Stimulated activated CD4-positive, alpha-beta T cell treated with anti-CD3 and anti-CD28 coated beads, Interleukin-1b, Interleukin-23, amount 100 ng/mL, for 24 hours (primary cell): ENCODE measurements at regions not wholly inside any gene's neighbourhood (a gene's known extent, or its start where the extent isn't known, plus 50 kb on each side); places are given as distances from the start of the nearest gene placed in this dataset.

ENCODE experiments used
- DNase-seq, 4 experiments: peaks; one replicate each; pipeline ENCODE4 v3.0.0-alpha.2; 2020; ENCODE audit warnings: low read depth in 4 of 4, low spot score in 1 of 4

- no peak for DNase-seq
Measured at GRCh38 chr2:41871080-41871479, 176.7 kb upstream of the PKDCC start.

GRCh38 chr2:41872646-41873045 lies 175.2 kb upstream of the PKDCC start:
- DNase-seq: no peak

GRCh38 chr2:41873102-41874031 lies 174.5 kb upstream of the PKDCC start:
- no peak for DNase-seq

- DNase-seq: no peak
Measured at GRCh38 chr2:41877114-41877678, 170.6 kb upstream of the PKDCC start.

GRCh38 chr2:41878056-41878455 lies 169.8 kb upstream of the PKDCC start:
- DNase-seq: no peak

- DNase-seq: no peak
Measured at GRCh38 chr2:41878716-41879234, 169.0 kb upstream of the PKDCC start.

- DNase-seq: no peak
Measured at GRCh38 chr2:41879235-41879916, 168.4 kb upstream of the PKDCC start.

- no peak for DNase-seq
Measured at GRCh38 chr2:41880561-41881243, 167.1 kb upstream of the PKDCC start.

GRCh38 chr2:41881249-41881648 lies 166.6 kb upstream of the PKDCC start:
- no peak for DNase-seq

GRCh38 chr2:41884718-41885117 lies 163.1 kb upstream of the PKDCC start:
- no peak for DNase-seq

- no peak for DNase-seq
Measured at GRCh38 chr2:41886145-41886664, 161.6 kb upstream of the PKDCC start.

GRCh38 chr2:41886757-41887156 lies 161.1 kb upstream of the PKDCC start:
- DNase-seq: no peak

- DNase-seq: no peak
Measured at GRCh38 chr2:41890341-41890740, 157.5 kb upstream of the PKDCC start.

- no peak for DNase-seq
Measured at GRCh38 chr2:41892476-41892875, 155.3 kb upstream of the PKDCC start.

GRCh38 chr2:41894563-41895333 lies 153.1 kb upstream of the PKDCC start:
- no peak for DNase-seq

GRCh38 chr2:41895334-41895664 lies 152.5 kb upstream of the PKDCC start:
- DNase-seq: no peak

GRCh38 chr2:41896186-41896846 lies 151.5 kb upstream of the PKDCC start:
- DNase-seq: no peak

- no peak for DNase-seq
Measured at GRCh38 chr2:41899189-41899588, 148.6 kb upstream of the PKDCC start.

GRCh38 chr2:41900101-41900577 lies 147.7 kb upstream of the PKDCC start:
- no peak for DNase-seq

- no peak for DNase-seq
Measured at GRCh38 chr2:41902897-41903296, 144.9 kb upstream of the PKDCC start.
